Right lobe of liver (tissue), 6 donors: ENCODE measurements at regions not wholly inside any gene's neighbourhood (a gene's known extent, or its start where the extent isn't known, plus 50 kb on each side); places are given as distances from the start of the nearest gene placed in this dataset.

Experiments
- ATAC-seq, 4 donors: fragments of 200-7000 bp; cut with Tn5 transposase; one replicate each; pipeline ENCODE4 v1.9.1; 2020; ENCODE audit warnings: mild to moderate bottlenecking in 4 of 4, moderate library complexity in 4 of 4
- DNase-seq, 3 donors: peaks; one replicate each; pipeline ENCODE4 v3.0.0-alpha.2; 2020
- H3K27ac ChIP-seq, 3 donors: fragments of 200-600 bp; one replicate each; pipeline ENCODE4 v1.8.0; 2022
- H3K27me3 ChIP-seq, 2 donors: fragments of 200-600 bp; one replicate each; pipeline ENCODE4 v1.8.0; 2022
- H3K36me3 ChIP-seq, 4 donors: fragments of 200-600 bp; sonication (generic) in 1 of 4; one replicate each; pipeline versions ENCODE4 v1.5.1 to v1.8.0; 2017 to 2022; ENCODE audit warnings: control low read depth in 1 of 4
- H3K4me1 ChIP-seq, 4 donors: fragments of 200-600 bp; sonication (generic) in 1 of 4; one replicate each; pipeline versions ENCODE4 v1.5.1 to v1.8.0; 2017 to 2022; ENCODE audit warnings: control low read depth in 1 of 4
- H3K4me3 ChIP-seq, 3 donors: fragments of 200-600 bp; one replicate each; pipeline ENCODE4 v1.8.0; 2022
- H3K9me3 ChIP-seq, 4 donors: fragments of 200-600 bp; sonication (generic) in 1 of 4; one replicate each; pipeline versions ENCODE4 v1.5.1 to v1.8.0; 2017 to 2022; ENCODE audit warnings: control low read depth in 1 of 4
- CTCF ChIP-seq, 4 donors: fragments of 200-600 bp in 3 of 4; fragments of 450-650 bp in 1 of 4; IDR thresholded peaks; one replicate each; pipeline versions ENCODE4 v1.5.1 to v1.8.0; 2016 to 2022; ENCODE audit warnings: antibody characterized with exemption in 4 of 4, mild to moderate bottlenecking in 2 of 4
- POLR2A ChIP-seq: fragments of 450-650 bp; IDR thresholded peaks from one replicate; pipeline ENCODE4 v1.6.1; 2017; ENCODE audit warnings: antibody characterized with exemption, mild to moderate bottlenecking
- WGBS: methylation state at CpG from one replicate; pipeline ENCODE4 v1.1.6; 2018; ENCODE audit warnings: low coverage, low lambda C conversion rate; ENCODE audit not compliant: insufficient coverage; ENCODE audit errors: missing lambda C conversion rate; 5-methylcytosine and 5-hydroxymethylcytosine counted together
- intact Hi-C, 2 donors: fragments of 100-400 bp; cut with DNase I; formaldehyde crosslinking; loops; one replicate each; pipeline versions ENCODE4 v1.11.2 to v1.14.1; 2022
- donor health status: DM: no; HTN: yes; CAD: no.
- donor health status: DM: no; HTN: no; CAD: no.
- donor health status: DM: no; HTN: no; CAD: no.
- donor health status: DM: no; HTN: yes; CAD: no.
- donor health status: DM: no; HTN: yes; CAD: no.

- intact Hi-C loops = no loop called here
- no peaks in the 10 kb centered on the region for H3K4me1 ChIP-seq
- no peak for ATAC-seq
- H3K27ac ChIP-seq = no peak overlapping the region
- H3K4me3 ChIP-seq = no peak overlapping the region
- WGBS = 34% methylated on average over 3 of the region's 3 CpGs
- H3K27me3 ChIP-seq = no peaks in the 10 kb centered on the region
- H3K9me3 ChIP-seq = no peaks in the 10 kb centered on the region
- no peaks in the 10 kb centered on the region for H3K36me3 ChIP-seq
- DNase-seq = no peak
- no peak for TF ChIP-seq POLR2A
- TF ChIP-seq CTCF (IDR thresholded peaks at IDR 0.05) = no peak
Measured at GRCh38 chr12:30082381-30082780, 298.6 kb upstream of the TMTC1 start.

- 88% methylated on average over 1 of the region's 1 CpG for WGBS
- no peaks in the 10 kb centered on the region for H3K36me3 ChIP-seq
- H3K9me3 ChIP-seq = no peaks in the 10 kb centered on the region
- no peaks in the 10 kb centered on the region for H3K4me1 ChIP-seq
- H3K4me3 ChIP-seq = no peak overlapping the region
- H3K27me3 ChIP-seq = no peaks in the 10 kb centered on the region
- no peak for ATAC-seq
- TF ChIP-seq POLR2A (no peak), CTCF (IDR thresholded peaks at IDR 0.05) (no peak)
- H3K27ac ChIP-seq = no peak overlapping the region
- intact Hi-C loops = no loop called here
- no peak for DNase-seq
Measured at GRCh38 chr12:30074916-30075315, 291.2 kb upstream of the TMTC1 start.

- H3K4me1 ChIP-seq = no peaks in the 10 kb centered on the region
- H3K27me3 ChIP-seq = no peaks in the 10 kb centered on the region
- no peak overlapping the region for H3K27ac ChIP-seq
- TF ChIP-seq CTCF (IDR thresholded peaks at IDR 0.05) (no peak), POLR2A (no peak)
- H3K36me3 ChIP-seq = no peaks in the 10 kb centered on the region
- 85% methylated on average over 1 of the region's 1 CpG for WGBS
- H3K9me3 ChIP-seq = no peaks in the 10 kb centered on the region
- ATAC-seq (no peak), DNase-seq (no peak)
- intact Hi-C loops = no loop called here
- no peak overlapping the region for H3K4me3 ChIP-seq
Measured at GRCh38 chr12:30072824-30073223, 289.1 kb upstream of the TMTC1 start.

GRCh38 chr12:30067146-30067545 is 283.4 kb upstream of the TMTC1 start:
- ATAC-seq = no peak
- no peak for DNase-seq
- no peaks in the 10 kb centered on the region for H3K27me3 ChIP-seq
- 80% methylated on average over 2 of the region's 2 CpGs for WGBS
- no peak overlapping the region for H3K27ac ChIP-seq
- intact Hi-C loops = no loop called here
- no peaks in the 10 kb centered on the region for H3K36me3 ChIP-seq
- no peaks in the 10 kb centered on the region for H3K9me3 ChIP-seq
- H3K4me3 ChIP-seq = no peak overlapping the region
- TF ChIP-seq CTCF (IDR thresholded peaks at IDR 0.05) (no peak), POLR2A (no peak)
- no peaks in the 10 kb centered on the region for H3K4me1 ChIP-seq

GRCh38 chr12:30064906-30065305 is 281.2 kb upstream of the TMTC1 start:
- Histone ChIP-seq H3K4me1 (no peaks in the 10 kb centered on the region), H3K4me3 (no peak overlapping the region), H3K36me3 (no peaks in the 10 kb centered on the region), H3K9me3 (no peaks in the 10 kb centered on the region), H3K27me3 (no peaks in the 10 kb centered on the region), H3K27ac (no peak overlapping the region)
- DNase-seq = no peak
- no peak for TF ChIP-seq CTCF (IDR thresholded peaks at IDR 0.05)
- no peak for TF ChIP-seq POLR2A
- 95% methylated on average over 2 of the region's 2 CpGs for WGBS
- intact Hi-C loops = no loop called here
- ATAC-seq = no peak
